ENCODE measurements at regions not wholly inside any gene's neighbourhood (a gene's known extent, or its start where the extent isn't known, plus 50 kb on each side); places are given as distances from the start of the nearest gene placed in this dataset.
"Not testable (repeated sequence)": the region's sequence is repeated elsewhere in the genome, so short reads cannot be mapped to it uniquely, and the experiment has no call there.

DNA sequence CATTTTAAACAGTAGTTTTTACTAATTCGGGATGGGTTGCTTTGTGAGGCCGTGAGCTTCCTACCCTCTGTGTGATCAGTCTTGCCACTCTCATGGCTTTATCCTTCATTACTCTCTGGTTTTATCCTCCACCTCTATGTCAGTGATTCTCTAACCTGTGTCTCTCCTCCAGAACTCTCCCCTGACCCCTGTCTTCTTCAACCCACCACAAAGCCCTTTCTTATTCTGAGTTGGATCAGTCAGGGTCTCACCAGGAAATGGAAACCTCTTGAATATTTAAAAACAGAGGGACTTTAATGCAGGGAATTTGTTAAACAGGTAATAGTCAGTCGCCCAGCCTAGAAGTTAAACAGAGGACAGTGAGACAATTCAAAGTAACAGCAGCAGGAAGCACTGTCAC is 64.2 kb upstream of the ADPGK start:
- intact Hi-C loops (cut with DNase I) = no loop called here
- DNase-seq (ENCODE audit: low spot score) = no peak

DNA sequence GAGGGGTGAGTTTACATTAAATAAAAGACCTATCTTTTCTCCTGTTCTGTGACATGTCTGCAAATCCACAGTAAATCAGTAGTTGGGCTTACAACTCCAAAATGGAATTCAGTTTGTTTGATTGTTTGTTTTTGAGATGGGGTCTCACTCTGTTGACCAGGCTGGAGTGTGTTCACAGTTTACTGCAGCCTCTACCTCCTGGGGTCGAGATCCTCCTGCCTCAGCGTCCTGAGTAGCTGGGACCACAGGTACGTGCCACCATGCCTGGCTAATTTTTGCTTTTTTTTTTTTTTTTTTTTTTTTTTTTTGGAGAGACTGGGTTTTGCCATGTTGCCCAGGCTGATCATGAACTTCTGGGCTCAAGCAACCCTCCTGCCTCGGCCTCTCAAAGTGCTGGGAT is 63.5 kb upstream of the ADPGK start:
- intact Hi-C loops (cut with DNase I) = no loop called here

DNA sequence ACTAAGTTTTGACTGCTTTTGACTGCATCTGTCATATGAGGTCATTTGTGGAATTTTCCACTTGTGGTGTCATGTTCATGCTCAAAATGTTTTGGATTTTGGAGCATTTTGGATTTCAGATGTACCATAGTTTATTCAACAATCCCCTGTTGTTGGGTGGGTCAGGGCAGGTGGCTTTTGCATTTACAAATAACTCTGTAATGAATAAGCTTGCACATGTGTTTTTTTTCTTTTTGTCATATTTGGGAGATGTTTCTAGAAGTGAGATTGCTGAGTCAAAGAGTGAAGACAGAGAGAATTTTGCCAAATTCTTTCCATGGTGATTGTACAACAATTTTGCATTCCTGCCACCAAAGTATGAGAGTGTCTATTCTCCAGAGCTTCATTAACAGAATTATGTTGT is 62.4 kb upstream of the ADPGK start:
- intact Hi-C loops (cut with DNase I) = no loop called here

More for the DNA sequence above, 63.5 kb upstream of the ADPGK start:
- DNase-seq (ENCODE audit: low spot score) = no peak

DNA sequence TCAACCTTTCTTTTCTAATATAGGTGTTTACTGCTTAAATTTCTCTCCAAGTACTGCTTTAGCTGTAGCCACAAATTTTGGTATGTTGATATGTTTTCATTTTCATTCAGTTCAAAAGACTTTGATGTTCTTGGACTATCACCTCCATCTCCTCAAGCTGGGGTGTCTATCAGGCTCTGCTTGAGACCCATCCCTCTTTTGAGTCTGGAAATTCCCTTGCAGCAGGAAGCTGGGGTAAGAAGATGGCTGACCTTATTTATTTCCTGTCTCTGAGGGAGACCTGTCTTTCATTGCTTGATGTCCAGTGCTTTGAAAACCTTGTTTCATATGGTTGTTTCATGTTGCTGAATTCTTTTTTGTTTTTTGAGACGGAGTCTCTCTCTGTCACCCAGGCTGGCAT is 60.5 kb upstream of the ADPGK start:
- DNase-seq (ENCODE audit: low spot score) = no peak
- intact Hi-C loops (cut with DNase I) = no loop called here

More for the DNA sequence above, 62.4 kb upstream of the ADPGK start:
- no peak for DNase-seq (ENCODE audit: low spot score)

DNA sequence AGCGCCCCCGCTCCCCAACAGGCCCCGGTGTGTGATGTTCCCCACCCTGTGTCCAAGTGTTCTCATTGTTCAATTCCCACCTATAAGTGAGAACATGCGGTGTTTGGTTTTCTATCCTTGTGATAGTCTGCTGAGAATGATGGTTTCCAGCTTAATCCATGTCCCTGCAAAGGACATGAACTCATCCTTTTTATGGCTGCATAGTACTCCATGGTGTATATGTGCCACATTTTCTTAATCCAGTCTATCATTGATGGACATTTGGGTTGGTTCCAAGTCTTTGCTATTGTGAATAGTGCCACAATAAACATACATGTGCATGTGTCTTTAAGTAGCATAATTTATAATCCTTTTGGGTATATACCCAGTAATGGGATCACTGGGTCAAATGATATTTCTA is 59.8 kb upstream of the ADPGK start:
- intact Hi-C loops (cut with DNase I); DNase-seq (ENCODE audit: low spot score): not testable (repeated sequence)

DNA sequence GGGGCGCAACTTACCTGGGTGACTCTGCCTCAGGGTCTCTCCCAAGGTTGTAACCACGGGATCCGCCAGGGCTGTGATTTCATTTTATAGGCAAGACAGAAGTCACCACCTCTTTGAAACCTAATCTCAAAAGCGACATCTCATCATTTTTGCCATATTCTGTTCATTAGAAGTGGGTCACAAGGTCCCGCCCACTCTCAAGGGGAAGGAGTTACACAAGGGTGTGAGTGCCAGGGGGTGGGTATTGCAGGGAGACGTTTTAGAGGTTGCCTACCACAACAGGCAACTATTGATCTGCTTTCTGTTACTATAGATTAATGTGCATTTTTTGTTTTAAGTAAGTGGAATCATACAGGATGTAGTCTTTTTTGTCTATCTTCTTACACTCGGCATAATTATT is 56.6 kb upstream of the ADPGK start:
- no peak for DNase-seq (ENCODE audit: low spot score)
- intact Hi-C loops (cut with DNase I) = no loop called here

DNA sequence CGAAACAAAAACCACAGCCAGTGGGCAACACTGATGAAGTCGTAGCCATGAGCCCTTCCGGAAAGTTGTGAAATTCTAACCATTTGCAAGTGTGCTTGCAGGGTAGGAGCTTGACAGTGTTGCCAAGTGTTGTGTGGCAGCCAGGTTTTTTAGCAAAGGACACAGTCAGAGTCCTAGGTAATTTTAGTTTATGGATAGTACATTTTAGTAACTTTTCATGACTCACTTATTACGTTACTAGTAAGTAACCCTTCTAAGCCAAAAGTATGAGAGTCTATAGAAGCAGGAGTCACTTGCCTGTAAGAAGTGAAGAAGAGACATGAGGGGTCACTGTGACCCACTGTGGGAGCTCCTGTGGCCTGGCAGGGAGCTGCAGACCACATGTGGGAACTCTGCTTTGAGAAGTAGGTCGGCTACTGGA is 54.8 kb upstream of the ADPGK start:
- intact Hi-C loops (cut with DNase I) = no loop called here
- no peak for DNase-seq (ENCODE audit: low spot score)

DNA sequence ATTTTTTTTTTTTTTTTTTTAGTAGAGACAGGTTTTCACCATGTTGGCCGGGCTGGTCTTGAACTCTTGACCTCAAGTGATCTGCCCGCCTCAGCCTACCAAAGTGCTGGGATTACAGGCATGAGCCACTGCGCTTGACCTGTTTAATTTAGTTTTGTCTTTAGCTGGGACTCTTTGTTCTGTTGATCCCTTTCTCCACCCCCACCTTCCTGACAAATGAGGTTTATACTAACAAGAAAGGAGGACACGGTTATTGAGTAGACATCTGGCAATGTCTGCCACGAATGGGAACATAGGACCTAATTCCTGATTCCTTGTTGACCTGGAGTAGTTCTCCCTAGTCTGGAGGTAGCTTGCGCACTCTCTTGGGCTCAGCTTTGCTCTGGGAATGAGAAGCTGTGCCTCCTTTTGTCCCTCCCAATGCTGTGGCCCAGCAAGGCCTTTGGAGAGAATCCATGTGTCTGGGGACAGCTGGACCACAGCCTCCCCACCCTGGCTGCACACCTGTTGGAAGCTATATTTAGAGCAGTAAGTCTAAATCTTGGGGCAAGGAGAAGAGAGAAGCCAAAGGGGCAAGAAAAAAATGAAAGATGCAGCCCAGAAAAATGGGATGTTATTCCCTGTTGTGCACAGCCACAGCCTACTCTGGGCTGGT is 53.2 kb upstream of the ADPGK start:
- no peak for DNase-seq (ENCODE audit: low spot score)
- intact Hi-C loops (cut with DNase I) = no loop called here

DNA sequence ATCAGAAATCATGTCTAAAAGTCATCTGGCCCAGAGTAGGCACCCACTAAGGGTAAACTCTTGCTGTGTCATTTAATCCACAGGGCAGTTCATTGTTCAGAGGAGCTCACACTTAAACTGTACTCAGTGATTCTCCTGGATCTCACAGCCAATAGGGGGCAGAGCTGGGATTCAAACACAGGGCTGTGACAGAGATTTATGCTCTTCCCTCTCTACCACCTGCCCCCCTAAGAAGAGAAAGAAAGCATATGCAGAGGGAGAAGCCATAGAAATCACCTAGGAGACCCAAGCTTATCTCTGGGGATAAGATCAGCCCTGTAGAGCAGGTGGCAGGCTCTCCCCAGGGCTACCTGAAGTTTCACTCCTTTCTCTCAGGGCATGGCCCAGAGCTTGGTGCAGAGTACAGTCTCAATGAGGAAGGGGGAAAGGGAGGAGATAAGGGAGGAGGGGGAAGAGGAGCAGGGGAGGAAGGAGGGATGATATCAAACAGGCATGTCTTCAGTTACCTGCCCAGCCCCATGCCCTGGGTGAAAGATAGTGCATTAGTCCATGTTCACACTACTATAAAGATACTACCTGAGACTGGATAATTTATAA is 51.8 kb upstream of the ADPGK start:
- intact Hi-C loops (cut with DNase I) = no loop called here
- no peak for DNase-seq (ENCODE audit: low spot score)

DNA sequence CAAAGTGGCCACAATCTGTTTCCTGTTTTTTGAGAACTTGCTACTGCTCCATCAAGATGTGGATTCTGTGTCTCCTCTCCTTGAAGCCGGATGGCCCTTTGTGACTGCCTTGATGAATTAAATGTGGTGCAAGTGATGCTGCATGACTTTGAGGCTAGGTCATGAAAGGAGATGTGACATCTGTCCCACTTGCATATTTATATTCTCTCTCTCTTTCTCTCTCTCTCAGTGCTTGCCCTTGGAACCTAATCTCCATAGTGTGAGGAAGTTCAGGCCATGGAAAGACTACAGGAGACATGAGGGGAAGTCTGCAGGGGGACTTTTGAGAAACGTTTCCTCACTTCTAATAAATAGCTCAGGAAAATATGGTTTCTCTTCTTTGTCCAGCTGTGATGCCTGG is 50.0 kb upstream of the ADPGK start:
- intact Hi-C loops (cut with DNase I) = no loop called here
- no peak for DNase-seq (ENCODE audit: low spot score)
